ENCODE measurements at regions not wholly inside any gene's neighbourhood (a gene's known extent, or its start where the extent isn't known, plus 50 kb on each side); places are given as distances from the start of the nearest gene placed in this dataset.
"Not testable (repeated sequence)": the region's sequence is repeated elsewhere in the genome, so short reads cannot be mapped to it uniquely, and the experiment has no call there.

DNA sequence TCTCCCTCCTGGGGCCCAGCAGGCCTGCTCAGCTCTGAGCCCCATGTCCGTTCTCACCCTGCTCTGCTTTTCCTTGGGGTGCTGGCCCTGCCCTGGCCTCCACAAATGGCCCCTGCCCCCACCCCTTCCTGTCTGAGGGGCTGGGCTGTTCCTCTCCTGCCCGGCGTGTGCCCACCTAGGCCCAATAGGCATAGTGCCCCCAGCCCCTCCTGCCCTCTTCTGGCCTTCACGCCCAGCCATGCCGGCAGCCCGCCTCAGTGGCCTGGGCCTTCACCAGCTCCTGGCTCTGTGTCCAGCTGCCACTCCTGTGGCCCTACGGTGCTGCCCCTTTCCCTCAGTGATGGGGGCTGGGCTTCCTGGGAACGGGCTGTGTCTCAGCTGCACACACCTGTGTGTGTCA, 125.9 kb downstream of the TMEM121 start:
- TF ChIP-seq, protein P1, sequence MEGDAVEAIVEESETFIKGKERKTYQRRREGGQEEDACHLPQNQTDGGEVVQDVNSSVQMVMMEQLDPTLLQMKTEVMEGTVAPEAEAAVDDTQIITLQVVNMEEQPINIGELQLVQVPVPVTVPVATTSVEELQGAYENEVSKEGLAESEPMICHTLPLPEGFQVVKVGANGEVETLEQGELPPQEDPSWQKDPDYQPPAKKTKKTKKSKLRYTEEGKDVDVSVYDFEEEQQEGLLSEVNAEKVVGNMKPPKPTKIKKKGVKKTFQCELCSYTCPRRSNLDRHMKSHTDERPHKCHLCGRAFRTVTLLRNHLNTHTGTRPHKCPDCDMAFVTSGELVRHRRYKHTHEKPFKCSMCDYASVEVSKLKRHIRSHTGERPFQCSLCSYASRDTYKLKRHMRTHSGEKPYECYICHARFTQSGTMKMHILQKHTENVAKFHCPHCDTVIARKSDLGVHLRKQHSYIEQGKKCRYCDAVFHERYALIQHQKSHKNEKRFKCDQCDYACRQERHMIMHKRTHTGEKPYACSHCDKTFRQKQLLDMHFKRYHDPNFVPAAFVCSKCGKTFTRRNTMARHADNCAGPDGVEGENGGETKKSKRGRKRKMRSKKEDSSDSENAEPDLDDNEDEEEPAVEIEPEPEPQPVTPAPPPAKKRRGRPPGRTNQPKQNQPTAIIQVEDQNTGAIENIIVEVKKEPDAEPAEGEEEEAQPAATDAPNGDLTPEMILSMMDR (IDR thresholded peaks at IDR 0.05) = not testable (repeated sequence)
- TF ChIP-seq POLR2A (IDR thresholded peaks at IDR 0.05) = not testable (repeated sequence)
